GM18951 (cell line): ENCODE measurements at regions not wholly inside any gene's neighbourhood (a gene's known extent, or its start where the extent isn't known, plus 50 kb on each side); places are given as distances from the start of the nearest gene placed in this dataset.
"Not testable (repeated sequence)": the region's sequence is repeated elsewhere in the genome, so short reads cannot be mapped to it uniquely, and the experiment has no call there.

Source experiments
- POLR2A ChIP-seq: IDR thresholded peaks from 4 replicates; pipeline ENCODE4 v1.6.1; 2011; ENCODE audit warnings: mild to moderate bottlenecking; ENCODE audit not compliant: insufficient read length, insufficient read depth; ENCODE audit errors: extremely low read depth
- in situ Hi-C: fragments of 300-500 bp; cut with MboI; formaldehyde crosslinking; loops from one replicate; pipeline ENCODE4 v1.12.0; 2022; ENCODE audit warnings: low sequenced_read_pairs, mixed read lengths, inconsistent platforms; ENCODE audit not compliant: unreplicated experiment

DNA sequence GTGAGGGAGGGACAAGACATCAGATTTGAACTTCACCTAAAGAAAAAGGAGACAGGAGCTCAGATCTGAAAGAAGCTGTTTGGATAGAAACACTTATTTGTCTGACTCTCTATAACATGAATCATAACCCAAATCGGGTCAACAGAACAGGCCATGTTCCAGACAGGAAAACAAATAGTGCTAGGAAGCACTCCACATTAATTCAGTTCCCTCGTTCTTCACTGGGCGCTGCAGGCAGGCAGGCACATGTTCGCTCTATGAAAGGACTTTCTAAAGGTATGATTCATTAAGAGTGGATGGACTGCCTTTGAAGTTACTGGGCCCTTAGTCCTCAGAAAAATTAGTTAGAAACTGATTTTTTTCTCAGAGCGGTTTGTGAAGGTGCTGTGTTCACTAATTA, 137.5 kb upstream of the TRPC6 start:
- in situ Hi-C loops: no loop called here

DNA sequence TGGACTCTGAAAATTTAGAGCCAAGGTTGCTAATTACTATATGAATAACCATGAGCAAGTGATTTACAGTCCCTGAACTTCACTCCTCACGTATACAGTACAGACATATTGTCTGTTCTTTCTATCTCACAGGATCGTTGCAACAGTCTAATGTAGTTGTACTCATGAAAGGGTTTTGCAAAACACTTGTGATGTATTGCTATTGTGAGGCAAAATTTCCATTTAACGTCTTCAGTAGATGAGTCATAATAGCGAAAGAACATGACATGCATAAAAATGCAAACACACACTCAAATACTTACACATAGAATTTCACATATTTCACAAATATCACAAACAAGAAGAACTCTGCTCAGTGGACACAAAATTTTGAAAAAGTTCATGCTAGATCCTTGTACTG, 134.6 kb upstream of the TRPC6 start:
- in situ Hi-C loops: no loop called here

More for the DNA sequence above, 137.5 kb upstream of the TRPC6 start:
- TF ChIP-seq POLR2A: no peak

DNA sequence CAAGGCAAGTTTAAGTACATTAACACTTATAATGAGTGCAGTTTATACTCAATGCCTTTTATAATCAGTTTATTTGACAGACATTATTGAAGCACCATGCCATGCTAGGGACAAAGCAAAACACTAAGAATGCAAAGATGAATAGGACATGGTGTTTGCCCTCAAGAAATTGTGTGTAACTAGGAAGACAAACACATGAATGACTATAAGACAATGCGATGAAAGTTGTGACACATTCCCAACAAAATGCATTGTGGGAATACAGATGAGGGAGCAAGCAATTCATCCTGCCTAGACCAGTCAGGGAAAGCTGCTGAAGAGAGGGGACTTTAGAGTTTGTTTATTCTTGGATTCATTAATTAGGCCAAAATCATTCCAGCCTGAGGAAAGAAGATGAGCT, 133.8 kb upstream of the TRPC6 start:
- in situ Hi-C loops: no loop called here
- no peak for TF ChIP-seq POLR2A

More for the DNA sequence above, 134.6 kb upstream of the TRPC6 start:
- TF ChIP-seq POLR2A: no peak

DNA sequence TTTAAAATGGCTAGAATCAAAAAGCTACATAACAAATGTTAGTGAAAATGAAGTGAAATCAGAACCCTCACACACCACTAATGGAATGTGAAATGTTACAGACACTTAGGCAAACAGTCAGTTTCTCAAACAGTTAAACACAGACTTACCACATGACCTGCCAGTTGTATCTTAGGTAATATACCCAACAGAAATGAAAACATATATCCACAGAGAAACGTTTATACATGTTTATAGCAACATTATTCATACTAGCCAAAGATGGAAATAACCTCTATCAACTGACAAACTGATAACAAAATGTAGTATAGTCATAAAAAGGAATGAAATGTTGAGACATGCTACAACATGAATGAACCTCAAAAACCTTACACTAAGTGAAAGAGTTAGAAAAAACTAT, 131.5 kb upstream of the TRPC6 start:
- in situ Hi-C loops: no loop called here
- no peak for TF ChIP-seq POLR2A

DNA sequence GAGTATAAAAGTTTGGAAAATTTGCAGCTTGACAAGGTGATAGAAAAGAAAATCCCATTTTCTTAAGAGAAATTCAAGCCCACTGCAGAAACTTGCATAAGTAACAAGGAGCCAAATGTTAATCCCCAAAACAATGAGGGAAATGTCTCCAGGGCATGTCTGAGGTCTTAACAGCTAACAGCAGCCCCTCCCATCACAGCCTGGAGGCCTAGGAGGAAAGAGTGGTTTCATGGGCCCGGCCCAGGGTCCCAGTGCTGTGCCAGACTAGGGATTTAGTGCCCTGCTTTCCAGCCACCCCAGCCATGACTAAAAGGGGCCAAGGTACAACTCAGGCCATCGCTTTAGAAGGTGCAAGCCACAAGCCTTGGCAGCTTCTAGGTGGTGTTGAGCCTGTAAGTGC, 123.7 kb upstream of the TRPC6 start:
- in situ Hi-C loops: no loop called here
- TF ChIP-seq POLR2A: no peak

DNA sequence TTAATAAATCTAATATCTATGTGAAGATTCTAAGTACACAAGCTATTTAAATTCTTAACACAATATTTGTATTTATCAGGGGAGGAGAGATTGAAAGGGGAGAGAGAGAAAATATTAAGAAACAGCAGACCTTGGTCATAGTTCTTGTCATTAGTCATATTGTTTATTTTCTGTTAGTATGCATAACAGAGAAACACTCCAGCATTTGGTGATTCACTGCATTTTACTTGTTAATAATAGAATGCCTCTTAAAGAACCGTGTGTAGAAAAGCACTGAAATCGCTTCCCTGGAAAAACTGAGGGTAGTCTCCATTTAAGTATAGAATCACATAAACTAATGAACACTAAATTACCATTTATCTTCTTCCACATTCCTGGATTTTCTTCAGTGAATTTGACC, 122.7 kb upstream of the TRPC6 start:
- TF ChIP-seq POLR2A: no peak
- in situ Hi-C loops: no loop called here

DNA sequence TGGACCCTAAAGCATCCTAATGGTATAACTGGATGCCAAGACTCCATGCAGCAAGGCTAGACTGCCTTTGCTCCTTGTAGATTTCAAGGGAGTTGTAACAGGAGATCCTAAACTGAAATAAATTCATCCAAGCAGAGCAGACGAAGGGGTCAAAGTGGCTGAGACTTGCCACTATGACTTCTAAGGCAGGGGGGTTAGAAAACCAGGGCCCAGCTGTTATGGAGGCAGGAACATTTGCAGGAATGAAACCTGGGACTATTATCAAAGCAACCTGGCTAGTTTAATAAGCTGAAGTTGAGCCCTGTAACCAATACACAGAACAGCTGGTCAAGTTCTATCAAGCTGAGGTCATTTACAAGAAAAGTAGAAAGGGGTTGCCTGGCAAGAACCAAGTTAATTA, 122.2 kb upstream of the TRPC6 start:
- TF ChIP-seq POLR2A: no peak
- in situ Hi-C loops: no loop called here

DNA sequence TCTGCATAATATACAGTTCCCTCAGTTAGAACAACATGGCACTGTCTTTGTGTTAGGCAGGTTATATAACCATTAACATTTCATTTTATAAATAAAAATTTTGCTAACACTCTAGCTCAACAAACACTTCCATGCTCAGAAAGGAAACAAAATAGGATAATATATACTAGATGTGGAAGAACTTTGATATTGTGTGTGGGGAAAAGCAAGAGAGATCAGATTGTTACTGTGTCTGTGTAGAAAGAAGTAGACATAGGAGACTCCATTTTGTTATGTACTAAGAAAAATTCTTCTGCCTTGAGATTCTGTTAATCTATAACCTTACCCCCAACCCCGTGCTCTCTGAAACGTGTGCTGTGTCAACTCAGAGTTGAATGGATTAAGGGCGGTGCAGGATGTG, 111.1 kb upstream of the TRPC6 start:
- in situ Hi-C loops: not testable (repeated sequence)

DNA sequence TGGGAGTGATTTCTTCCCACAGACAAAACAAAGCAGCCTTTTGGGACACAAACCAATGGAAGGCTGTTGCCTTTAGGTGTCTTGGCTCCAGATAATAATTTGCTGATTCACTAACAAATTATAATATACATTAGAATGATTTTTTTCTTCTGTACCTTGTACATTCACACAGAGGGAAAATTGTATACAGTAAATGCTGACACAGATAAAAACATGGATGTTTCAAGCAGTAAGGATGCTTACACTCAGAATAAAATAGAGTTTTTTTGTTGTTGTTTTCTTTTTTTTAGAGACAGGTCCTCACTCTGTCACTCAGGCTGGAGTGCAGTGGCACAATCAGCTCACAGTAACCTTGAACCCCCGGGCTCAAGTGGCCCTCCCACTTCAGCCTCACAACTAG, 109.2 kb upstream of the TRPC6 start:
- TF ChIP-seq POLR2A: no peak

DNA sequence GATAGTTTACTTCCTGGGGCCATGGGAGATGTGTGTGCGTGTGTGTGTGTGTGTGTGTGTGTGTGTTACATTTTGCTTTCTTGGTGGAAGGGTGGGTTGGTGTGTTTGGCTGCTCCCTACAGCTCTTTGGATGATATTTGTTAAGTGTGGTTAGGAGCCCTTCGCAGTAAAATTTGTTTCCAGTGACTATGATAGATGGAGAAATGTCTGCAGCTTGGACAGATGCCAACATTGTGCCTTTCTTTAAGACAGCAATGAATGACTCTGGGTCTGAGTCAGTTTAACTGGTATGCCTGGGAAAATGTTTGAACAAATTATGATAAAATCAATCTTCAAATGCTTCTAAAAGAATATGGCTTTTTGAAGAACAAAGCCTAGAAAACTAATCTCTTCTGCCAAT, 102.7 kb upstream of the TRPC6 start:
- in situ Hi-C loops: no loop called here
- TF ChIP-seq POLR2A: no peak

More for the DNA sequence above, 109.2 kb upstream of the TRPC6 start:
- in situ Hi-C loops: no loop called here

DNA sequence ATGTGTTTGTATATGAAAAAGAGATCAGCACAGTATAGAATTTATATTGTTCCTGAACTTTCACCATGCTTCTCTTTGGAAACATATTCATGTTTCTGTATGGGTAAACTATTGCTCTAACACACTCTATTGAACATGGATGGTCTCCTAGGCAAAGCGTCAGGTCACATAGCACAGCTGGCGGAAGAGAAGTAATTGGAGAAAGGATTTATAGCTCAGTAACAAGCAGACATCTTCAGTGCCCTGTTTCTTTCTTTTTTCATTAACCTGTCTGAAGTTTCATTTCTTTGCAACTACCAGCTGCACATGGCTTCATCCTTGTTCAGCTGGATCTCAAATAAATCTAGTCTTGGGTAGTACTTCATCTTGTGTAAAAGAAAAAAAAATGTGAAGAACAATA, 84.4 kb upstream of the TRPC6 start:
- in situ Hi-C loops: no loop called here
- TF ChIP-seq POLR2A: no peak

DNA sequence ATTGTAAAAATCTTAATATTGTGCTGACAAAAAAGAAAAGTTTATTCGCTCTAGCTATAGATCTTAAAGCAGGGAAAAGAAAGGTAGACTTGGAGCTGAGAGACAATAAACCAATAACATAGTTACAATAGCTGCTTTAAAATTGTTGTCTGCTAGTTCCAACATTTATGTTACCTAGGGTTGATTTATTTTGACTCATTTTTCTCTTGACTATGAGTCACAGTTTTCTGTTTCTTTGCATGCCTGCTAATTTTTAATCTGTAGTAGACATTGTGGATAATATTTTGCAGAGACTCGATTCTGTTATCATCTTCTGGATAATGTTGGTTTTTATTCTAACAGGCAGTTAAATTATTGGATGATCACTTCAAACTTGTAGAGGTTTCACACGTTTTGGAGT, 83.1 kb upstream of the TRPC6 start:
- no peak for TF ChIP-seq POLR2A
- in situ Hi-C loops: no loop called here

DNA sequence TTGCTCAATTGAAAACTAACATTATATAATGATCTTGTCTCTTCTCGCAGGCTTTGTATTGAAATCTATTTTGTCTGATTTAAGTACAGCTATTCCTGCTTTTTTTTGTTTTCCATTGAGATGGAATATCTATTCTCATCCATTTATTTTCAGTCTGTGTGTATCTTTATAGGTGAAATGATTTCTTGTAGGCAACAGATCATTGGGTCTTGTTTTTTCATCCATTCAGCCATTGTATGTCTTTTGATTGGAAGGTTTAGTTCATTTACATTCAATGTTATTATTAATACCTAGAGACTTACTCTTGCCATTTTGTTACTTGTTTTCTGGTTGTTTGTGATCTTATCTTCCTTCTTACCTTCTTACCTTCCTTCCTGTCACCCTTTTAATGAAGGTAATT, 77.8 kb upstream of the TRPC6 start:
- no peak for TF ChIP-seq POLR2A
- in situ Hi-C loops: no loop called here
